B cell (primary cell): ENCODE measurements at regions not wholly inside any gene's neighbourhood (a gene's known extent, or its start where the extent isn't known, plus 50 kb on each side); places are given as distances from the start of the nearest gene placed in this dataset.

Experiments
- ATAC-seq: fragments of 200-7000 bp; cut with Tn5 transposase; one replicate; pipeline ENCODE4 v1.10.0; 2021; ENCODE audit warnings: low read depth, mild to moderate bottlenecking, moderate number of reproducible peaks, moderate library complexity
- CTCF ChIA-PET: fragments of 350-600 bp; sonication (Branson Sonifier 250); formaldehyde crosslinking; loops from one replicate; lab custom pipeline; 2021; ENCODE audit warnings: antibody characterized with exemption, inconsistent platforms; lab: Charles Lee
- POLR2A ChIA-PET: fragments of 350-600 bp; sonication (Branson Sonifier 250); formaldehyde crosslinking; loops from one replicate; lab custom pipeline; 2021; ENCODE audit warnings: antibody characterized with exemption; lab: Charles Lee
- DNase-seq: peaks from one replicate; pipeline ENCODE4 v3.0.0; 2013
- H2AFZ ChIP-seq: 2 replicates; pipeline ENCODE4 v1.6.1; 2012; ENCODE audit warnings: mild to moderate bottlenecking, low read depth, low read length; ENCODE audit not compliant: insufficient read depth, poor library complexity, severe bottlenecking
- H3K27ac ChIP-seq, 2 donors: 1 replicate in 1 of 2; 2 replicates in 1 of 2; pipeline ENCODE4 v1.5.1; 2012 to 2013; ENCODE audit warnings: low read length in 2 of 2, mild to moderate bottlenecking in 2 of 2, moderate library complexity in 1 of 2
- H3K27me3 ChIP-seq, 4 experiments: fragments of 200-600 bp in 1 of 4; sonication (generic) in 1 of 4; replicated peaks in 1 of 4; 1 replicate in 2 of 4; 2 replicates in 2 of 4; pipeline versions ENCODE4 v1.6.1 to v1.7.0; 2013 to 2016; ENCODE audit warnings: low read length in 3 of 4, mild to moderate bottlenecking in 2 of 4, mixed read lengths in 1 of 4, moderate library complexity in 1 of 4; ENCODE audit not compliant: insufficient read depth in 4 of 4, control insufficient read depth in 3 of 4; ENCODE audit errors: control extremely low read depth in 1 of 4
- H3K36me3 ChIP-seq, 2 experiments: replicated peaks in 1 of 2; 1 replicate in 1 of 2; 2 replicates in 1 of 2; pipeline versions ENCODE4 v1.6.1 to v1.7.1; 2013; ENCODE audit warnings: low read length in 1 of 2; ENCODE audit not compliant: insufficient read depth in 2 of 2, control insufficient read depth in 1 of 2; ENCODE audit errors: control extremely low read depth in 1 of 2, extremely low read depth in 1 of 2
- H3K4me1 ChIP-seq, 2 donors: fragments of 200-600 bp in 1 of 2; sonication (generic) in 1 of 2; 1 replicate in 1 of 2; 2 replicates in 1 of 2; pipeline versions ENCODE4 v1.5.1 to v1.6.1; 2013 to 2017; ENCODE audit warnings: low read length in 2 of 2; ENCODE audit not compliant: control insufficient read depth in 2 of 2, insufficient read depth in 2 of 2
- H3K4me2 ChIP-seq: replicated peaks from 2 replicates; pipeline ENCODE3; 2012; ENCODE audit warnings: mild to moderate bottlenecking, low read depth, low read length; ENCODE audit not compliant: poor library complexity, severe bottlenecking
- H3K4me3 ChIP-seq, 5 experiments: fragments of 200-600 bp in 1 of 5; sonication (generic) in 1 of 5; 1 replicate in 3 of 5; 2 replicates in 2 of 5; pipeline versions ENCODE4 v1.5.1 to v1.7.0; 2011 to 2016; ENCODE audit warnings: low read length in 4 of 5, mild to moderate bottlenecking in 4 of 5, low read depth in 2 of 5, control low read depth in 1 of 5, moderate library complexity in 1 of 5; ENCODE audit not compliant: insufficient read depth in 1 of 5; ENCODE audit errors: control extremely low read depth in 1 of 5, extremely low read depth in 1 of 5
- H3K79me2 ChIP-seq: fragments of 200-600 bp; sonication (generic); one replicate; pipeline ENCODE4 v1.6.0; 2016; ENCODE audit warnings: low read length; ENCODE audit not compliant: control insufficient read depth, insufficient read depth
- H3K9ac ChIP-seq: fragments of 200-600 bp; sonication (generic); 2 replicates; pipeline ENCODE4 v1.6.1; 2017; ENCODE audit warnings: mild to moderate bottlenecking, low read length, moderate library complexity
- H3K9me3 ChIP-seq, 3 donors: one replicate each; pipeline versions ENCODE4 v1.6.1 to v1.7.1; 2013; ENCODE audit warnings: low read length in 2 of 3; ENCODE audit not compliant: control insufficient read depth in 2 of 3, insufficient read depth in 1 of 3; ENCODE audit errors: control extremely low read depth in 1 of 3
- H4K20me1 ChIP-seq: 2 replicates; pipeline ENCODE4 v1.6.0; 2012; ENCODE audit warnings: mild to moderate bottlenecking, low read length; ENCODE audit not compliant: insufficient read depth, control insufficient read depth, poor library complexity, severe bottlenecking
- H3K27ac Mint-ChIP-seq: one replicate; pipeline ENCODE4 v1.8.0; 2021; ENCODE audit warnings: mixed read lengths
- H3K27me3 Mint-ChIP-seq: one replicate; pipeline ENCODE4 v1.8.0; 2021; ENCODE audit warnings: mixed read lengths
- H3K4me1 Mint-ChIP-seq: one replicate; pipeline ENCODE4 v1.8.0; 2021; ENCODE audit warnings: mixed read lengths
- H3K4me3 Mint-ChIP-seq: one replicate; pipeline ENCODE4 v1.8.0; 2021; ENCODE audit warnings: mixed read lengths
- H3K9me3 Mint-ChIP-seq: one replicate; pipeline ENCODE4 v1.8.0; 2022; ENCODE audit warnings: mixed read lengths; ENCODE audit not compliant: insufficient read depth
- EZH2 ChIP-seq: IDR thresholded peaks from 2 replicates; pipeline ENCODE4 v1.6.1; 2012; ENCODE audit warnings: borderline replicate concordance, low read depth, mild to moderate bottlenecking, moderate library complexity, low read length; ENCODE audit not compliant: insufficient read depth, poor library complexity, severe bottlenecking
- WGBS: methylation state at CpG from one replicate; pipeline ENCODE4 v1.1.5; 2013; ENCODE audit warnings: missing lambda C conversion rate; ENCODE audit not compliant: insufficient coverage; 5-methylcytosine and 5-hydroxymethylcytosine counted together
- intact Hi-C: fragments of 100-400 bp; cut with micrococcal nuclease; formaldehyde crosslinking; loops from one replicate; pipeline ENCODE4 v1.10.0; 2022
- TF ChIP-seq, protein P1 (sequence below): fragments of 200-600 bp; IDR thresholded peaks from one replicate; pipeline ENCODE4 v1.8.0; 2022; ENCODE audit warnings: antibody characterized with exemption, mild to moderate bottlenecking

DNA sequence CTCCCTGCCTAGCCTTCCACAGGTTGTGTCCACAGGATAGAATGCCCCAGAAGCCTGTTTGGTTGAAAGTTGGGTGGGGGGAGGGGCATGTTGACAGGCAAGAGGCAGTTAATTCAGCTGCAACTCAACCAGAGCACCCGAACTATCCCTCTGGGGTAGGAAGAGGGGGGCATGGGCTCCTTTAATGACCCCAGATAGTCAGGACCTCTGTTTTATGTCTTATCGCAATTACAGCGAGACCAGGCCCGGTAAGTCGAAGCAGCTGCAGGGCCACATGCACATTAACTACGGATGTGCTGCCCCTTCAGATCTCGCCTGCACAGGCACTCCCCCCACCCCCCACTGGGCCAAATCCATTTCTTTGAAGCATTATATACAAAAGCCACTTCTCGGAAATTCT, 363.8 kb upstream of the HNRNPA3 start:
- no peak overlapping the region for H3K4me2 ChIP-seq
- H3K4me3 Mint-ChIP-seq: no peak overlapping the region
- ChIA-PET CTCF (no interaction called here), POLR2A (no interaction called here)
- peaks cover 0 to 3% (median under 1%) of the 10 kb centered on the region in 4 experiments for H3K27me3 ChIP-seq
- 93% methylated on average over 6 of the region's 8 CpGs for WGBS
- no peaks in the 10 kb centered on the region for H3K4me1 Mint-ChIP-seq
- H4K20me1 ChIP-seq: no peaks in the 10 kb centered on the region
- DNase-seq: no peak
- no peak overlapping the region for H3K9ac ChIP-seq
- intact Hi-C loops: no loop called here
- H2AFZ ChIP-seq: no peak overlapping the region
- no peaks in the 10 kb centered on the region for H3K4me1 ChIP-seq
- no peak overlapping the region for H3K27ac ChIP-seq
- H3K27ac Mint-ChIP-seq: no peak overlapping the region
- no peak overlapping the region for H3K4me3 ChIP-seq
- H3K79me2 ChIP-seq: no peaks in the 10 kb centered on the region
- no peak for ATAC-seq
- TF ChIP-seq EZH2: no peak
- TF ChIP-seq, protein P1, sequence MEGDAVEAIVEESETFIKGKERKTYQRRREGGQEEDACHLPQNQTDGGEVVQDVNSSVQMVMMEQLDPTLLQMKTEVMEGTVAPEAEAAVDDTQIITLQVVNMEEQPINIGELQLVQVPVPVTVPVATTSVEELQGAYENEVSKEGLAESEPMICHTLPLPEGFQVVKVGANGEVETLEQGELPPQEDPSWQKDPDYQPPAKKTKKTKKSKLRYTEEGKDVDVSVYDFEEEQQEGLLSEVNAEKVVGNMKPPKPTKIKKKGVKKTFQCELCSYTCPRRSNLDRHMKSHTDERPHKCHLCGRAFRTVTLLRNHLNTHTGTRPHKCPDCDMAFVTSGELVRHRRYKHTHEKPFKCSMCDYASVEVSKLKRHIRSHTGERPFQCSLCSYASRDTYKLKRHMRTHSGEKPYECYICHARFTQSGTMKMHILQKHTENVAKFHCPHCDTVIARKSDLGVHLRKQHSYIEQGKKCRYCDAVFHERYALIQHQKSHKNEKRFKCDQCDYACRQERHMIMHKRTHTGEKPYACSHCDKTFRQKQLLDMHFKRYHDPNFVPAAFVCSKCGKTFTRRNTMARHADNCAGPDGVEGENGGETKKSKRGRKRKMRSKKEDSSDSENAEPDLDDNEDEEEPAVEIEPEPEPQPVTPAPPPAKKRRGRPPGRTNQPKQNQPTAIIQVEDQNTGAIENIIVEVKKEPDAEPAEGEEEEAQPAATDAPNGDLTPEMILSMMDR: no peak
- H3K9me3 ChIP-seq: peaks cover 0 to 3% (median 0%) of the 10 kb centered on the region in 3 donors
- H3K9me3 Mint-ChIP-seq: no peaks in the 10 kb centered on the region
- no peaks in the 10 kb centered on the region for H3K36me3 ChIP-seq
- peaks cover 18% of the 10 kb centered on the region for H3K27me3 Mint-ChIP-seq

DNA sequence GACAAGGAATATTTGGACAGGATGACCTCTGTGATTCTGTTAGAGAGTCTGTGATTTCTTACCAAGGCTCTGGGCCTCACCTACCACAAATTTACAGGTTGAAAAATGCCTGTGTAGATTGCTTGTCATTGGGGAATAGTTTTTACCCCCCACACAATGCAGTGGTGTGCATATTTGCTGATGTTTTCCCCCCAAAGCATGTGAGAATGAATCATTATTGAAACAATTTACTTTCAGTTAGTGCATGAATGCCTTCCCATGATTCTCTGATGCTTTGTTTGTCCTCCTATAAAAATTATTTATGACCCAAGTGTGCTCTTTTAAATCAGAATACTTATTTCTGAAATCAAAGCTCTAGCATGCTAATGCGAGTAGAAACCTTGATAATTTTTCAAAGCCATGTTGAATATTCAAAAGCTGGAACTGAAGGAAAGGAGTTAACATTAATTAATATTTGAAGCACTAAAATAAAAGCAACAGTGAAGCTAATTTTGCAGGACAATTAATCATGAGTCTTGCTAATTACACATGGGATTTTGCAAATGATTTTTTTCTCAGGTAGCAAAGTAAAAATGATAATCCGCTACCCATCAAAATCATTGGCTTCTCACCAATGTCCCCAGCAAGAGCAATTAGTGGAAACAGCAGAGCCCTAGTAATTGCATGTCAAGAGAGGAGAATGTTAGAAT, 361.2 kb upstream of the HNRNPA3 start:
- H4K20me1 ChIP-seq: no peaks in the 10 kb centered on the region
- H3K4me2 ChIP-seq: no peak overlapping the region
- intact Hi-C loops: no loop called here
- H3K4me1 ChIP-seq: no peaks in the 10 kb centered on the region
- H3K9ac ChIP-seq: no peak overlapping the region
- DNase-seq (no peak), ATAC-seq (no peak)
- H3K27ac Mint-ChIP-seq: no peak overlapping the region
- TF ChIP-seq, protein P1: no peak
- no peak for TF ChIP-seq EZH2
- WGBS: no CpG with 5 or more reads among the region's 2 CpGs
- POLR2A ChIA-PET: no interaction called here
- H3K4me3 Mint-ChIP-seq: no peak overlapping the region
- no peak overlapping the region for H3K4me3 ChIP-seq
- peaks cover 10% of the 10 kb centered on the region for H3K27me3 Mint-ChIP-seq
- H3K9me3 Mint-ChIP-seq: no peaks in the 10 kb centered on the region
- CTCF ChIA-PET: no interaction called here
- H3K4me1 Mint-ChIP-seq: no peaks in the 10 kb centered on the region
- H2AFZ ChIP-seq: no peak overlapping the region
- no peaks in the 10 kb centered on the region for H3K27me3 ChIP-seq
- H3K79me2 ChIP-seq: no peaks in the 10 kb centered on the region
- H3K9me3 ChIP-seq: peaks cover 0 to 3% (median 0%) of the 10 kb centered on the region in 3 donors
- no peaks in the 10 kb centered on the region for H3K36me3 ChIP-seq
- H3K27ac ChIP-seq: no peak overlapping the region
